Adrenal gland (tissue), 5 donors: ENCODE measurements at regions not wholly inside any gene's neighbourhood (a gene's known extent, or its start where the extent isn't known, plus 50 kb on each side); places are given as distances from the start of the nearest gene placed in this dataset.
"Not testable (repeated sequence)": the region's sequence is repeated elsewhere in the genome, so short reads cannot be mapped to it uniquely, and the experiment has no call there.

Experiments used
- CTCF ChIP-seq, 6 experiments: fragments of 450-650 bp in 4 of 6; fragments of 200-600 bp in 2 of 6; sonication (generic) in 1 of 6; IDR thresholded peaks; 1 replicate in 5 of 6; 2 replicates in 1 of 6; pipeline versions ENCODE4 v1.5.1 to v1.8.0; 2016 to 2021; ENCODE audit warnings: antibody characterized with exemption in 6 of 6, mild to moderate bottlenecking in 2 of 6, moderate library complexity in 1 of 6
- POLR2A ChIP-seq, 2 donors: fragments of 450-650 bp; IDR thresholded peaks; one replicate each; pipeline ENCODE4 v1.6.1; 2017; ENCODE audit warnings: antibody characterized with exemption in 2 of 2, mild to moderate bottlenecking in 2 of 2, moderate library complexity in 1 of 2
- donor health status: DM: no; HTN: no; CAD: no.

GRCh38 chr7:50240699-50241098, 63.8 kb upstream of the IKZF1 start:
- not testable (repeated sequence) for TF ChIP-seq CTCF, POLR2A (IDR thresholded peaks at IDR 0.05)
